ENCODE measurements at regions not wholly inside any gene's neighbourhood (a gene's known extent, or its start where the extent isn't known, plus 50 kb on each side); places are given as distances from the start of the nearest gene placed in this dataset.

GRCh38 chr5:163821142-163821541 is 315.7 kb downstream of the MAT2B start:
- H3K27me3 ChIP-seq (ENCODE audit: control insufficient read depth in 2 of 2, insufficient read depth in 2 of 2, low read length in 2 of 2), result no peaks in the 10 kb centered on the region
- no peak overlapping the region for H3K4me3 Mint-ChIP-seq
- intact Hi-C loops (cut with micrococcal nuclease), result no loop called here
- no peak overlapping the region for H2AFZ ChIP-seq (ENCODE audit: insufficient read depth, low read depth, low read length, poor library complexity, severe bottlenecking)
- H3K27ac Mint-ChIP-seq, result no peak overlapping the region
- no peak overlapping the region for H3K4me3 ChIP-seq (replicated peaks in 1 of 3; ENCODE audit: low read depth in 2 of 3, low read length in 3 of 3)
- no peaks in the 10 kb centered on the region for H3K79me2 ChIP-seq (ENCODE audit: insufficient read depth, low read length)
- no peaks in the 10 kb centered on the region for H4K20me1 ChIP-seq (ENCODE audit: insufficient read depth, low read length)
- peaks cover 0 to 3% of the 10 kb centered on the region in 2 donors for H3K9me3 ChIP-seq (replicated peaks in 1 of 2; ENCODE audit: control insufficient read depth in 1 of 2, insufficient read depth in 1 of 2, low read length in 2 of 2)
- peaks cover 0 to 13% (median 6%) of the 10 kb centered on the region in 7 donors for H3K9me3 Mint-ChIP-seq
- no peaks in the 10 kb centered on the region for H3K36me3 ChIP-seq (replicated peaks in 1 of 2; ENCODE audit: control insufficient read depth in 1 of 2, insufficient read depth in 2 of 2, low read length in 2 of 2)
- no peaks in the 10 kb centered on the region for H3K4me1 Mint-ChIP-seq
- TF ChIP-seq CTCF (IDR thresholded peaks at IDR 0.05), result no peak
- H3K4me1 ChIP-seq (ENCODE audit: control insufficient read depth in 1 of 2, insufficient read depth in 2 of 2, low read length in 2 of 2), result no peaks in the 10 kb centered on the region
- H3K36me3 Mint-ChIP-seq, result no peaks in the 10 kb centered on the region
- peak in 2 of 3 donors; percentile 5 to 6 for DNase-seq
- H3K4me2 ChIP-seq (replicated peaks; ENCODE audit: extremely low read depth, low read length, poor library complexity, severe bottlenecking), result no peak overlapping the region
- no CpG with 5 or more reads among the region's 1 CpG for WGBS (ENCODE audit: insufficient coverage)
- H3K27me3 Mint-ChIP-seq (ENCODE audit: low read depth in 3 of 3), result peaks cover 0 to 2% (median 0%) of the 10 kb centered on the region in 3 donors
- H3K27ac ChIP-seq (ENCODE audit: low read depth in 1 of 2, low read length in 2 of 2), result no peak overlapping the region
- H3K9ac ChIP-seq (ENCODE audit: insufficient read depth, low read length, poor library complexity, severe bottlenecking), result no peak overlapping the region

GRCh38 chr5:163822548-163822947 is 317.1 kb downstream of the MAT2B start:
- 100% methylated on average over 1 of the region's 4 CpGs for WGBS (ENCODE audit: insufficient coverage)
- H3K27me3 Mint-ChIP-seq (ENCODE audit: low read depth in 3 of 3), result peaks cover 0 to 2% (median 0%) of the 10 kb centered on the region in 3 donors

More at GRCh38 chr5:163822548-163822947, 317.1 kb downstream of the MAT2B start:
- H3K27ac Mint-ChIP-seq, result no peak overlapping the region
- H3K9me3 Mint-ChIP-seq, result peaks cover 0 to 11% (median 0%) of the 10 kb centered on the region in 7 donors
- Histone ChIP-seq H3K4me2 (replicated peaks; ENCODE audit: extremely low read depth, low read length, poor library complexity, severe bottlenecking) (no peak overlapping the region), H3K36me3 (replicated peaks in 1 of 2; ENCODE audit: control insufficient read depth in 1 of 2, insufficient read depth in 2 of 2, low read length in 2 of 2) (no peaks in the 10 kb centered on the region), H4K20me1 (ENCODE audit: insufficient read depth, low read length) (no peaks in the 10 kb centered on the region), H3K27ac (ENCODE audit: low read depth in 1 of 2, low read length in 2 of 2) (no peak overlapping the region), H3K4me3 (replicated peaks in 1 of 3; ENCODE audit: low read depth in 2 of 3, low read length in 3 of 3) (no peak overlapping the region), H3K9me3 (replicated peaks in 1 of 2; ENCODE audit: control insufficient read depth in 1 of 2, insufficient read depth in 1 of 2, low read length in 2 of 2) (peaks cover 0 to 3% of the 10 kb centered on the region in 2 donors), H3K79me2 (ENCODE audit: insufficient read depth, low read length) (no peaks in the 10 kb centered on the region), H3K9ac (ENCODE audit: insufficient read depth, low read length, poor library complexity, severe bottlenecking) (no peak overlapping the region), H3K4me1 (ENCODE audit: control insufficient read depth in 1 of 2, insufficient read depth in 2 of 2, low read length in 2 of 2) (no peaks in the 10 kb centered on the region), H2AFZ (ENCODE audit: insufficient read depth, low read depth, low read length, poor library complexity, severe bottlenecking) (no peak overlapping the region), H3K27me3 (ENCODE audit: control insufficient read depth in 2 of 2, insufficient read depth in 2 of 2, low read length in 2 of 2) (no peaks in the 10 kb centered on the region)
- no peak for TF ChIP-seq CTCF (IDR thresholded peaks at IDR 0.05)
- no peaks in the 10 kb centered on the region for H3K36me3 Mint-ChIP-seq
- no peaks in the 10 kb centered on the region for H3K4me1 Mint-ChIP-seq
- intact Hi-C loops (cut with micrococcal nuclease), result no loop called here
- no peak overlapping the region for H3K4me3 Mint-ChIP-seq
- no peak for DNase-seq

Data from CD14-positive monocyte (primary cell).